ENCODE measurements at regions not wholly inside any gene's neighbourhood (a gene's known extent, or its start where the extent isn't known, plus 50 kb on each side); places are given as distances from the start of the nearest gene placed in this dataset.
A peak's percentile ranks its signal among the peaks of the same experiment; 100 is the strongest.

- Histone ChIP-seq H4K20me1 (ENCODE audit: control insufficient read depth, extremely low read depth, insufficient read depth, low read length) (no peaks in the 10 kb centered on the region), H3K36me3 (ENCODE audit: control insufficient read depth, insufficient read depth, low read length) (no peaks in the 10 kb centered on the region), H3K9me3 (ENCODE audit: control insufficient read depth, insufficient read depth, low read depth, low read length) (no peaks in the 10 kb centered on the region), H3K4me1 (ENCODE audit: control insufficient read depth, extremely low read depth, insufficient read depth, low read length) (no peaks in the 10 kb centered on the region), H3K4me2 (ENCODE audit: extremely low read depth, insufficient read depth, low read length) (no peak overlapping the region), H3K27me3 (ENCODE audit: control insufficient read depth, insufficient read depth, low read length) (no peaks in the 10 kb centered on the region), H3K79me2 (ENCODE audit: control insufficient read depth, insufficient read depth, low read length) (no peaks in the 10 kb centered on the region), H3K4me3 (replicated peaks in 1 of 4; ENCODE audit: control extremely low read depth in 1 of 4, insufficient read depth in 1 of 4, low read depth in 3 of 4, low read length in 4 of 4) (no peak overlapping the region), H3K27ac (ENCODE audit: insufficient read depth, low read length) (no peak overlapping the region), H2AFZ (ENCODE audit: low read length) (no peak overlapping the region), H3K9ac (ENCODE audit: insufficient read depth, low read length) (no peak overlapping the region)
- DNase-seq (ENCODE audit: low read depth in 2 of 2) = no peak
- no peak for TF ChIP-seq CTCF (conservative IDR thresholded peaks at IDR 0.05 in 1 of 2, IDR thresholded peaks at IDR 0.05 in 1 of 2; ENCODE audit: low read depth in 1 of 2, low read length in 2 of 2)
- no peak for TF ChIP-seq EZH2 (IDR thresholded peaks at IDR 0.05; ENCODE audit: low read length, missing control alignments)
Measured at GRCh38 chr10:108913300-108913699, 1010.0 kb downstream of the XPNPEP1 start.

GRCh38 chr10:108911814-108912541, 1011.3 kb downstream of the XPNPEP1 start:
- H3K4me3 ChIP-seq (replicated peaks in 1 of 4; ENCODE audit: control extremely low read depth in 1 of 4, insufficient read depth in 1 of 4, low read depth in 3 of 4, low read length in 4 of 4) = peak overlapping the region; percentile 50 to 57 (median 53)
- no peaks in the 10 kb centered on the region for H3K4me1 ChIP-seq (ENCODE audit: control insufficient read depth, extremely low read depth, insufficient read depth, low read length)
- H3K27ac ChIP-seq (ENCODE audit: insufficient read depth, low read length) = no peak overlapping the region
- H2AFZ ChIP-seq (ENCODE audit: low read length) = peak overlapping the region; percentile 44
- peak; percentile 54 to 75 for DNase-seq (ENCODE audit: low read depth in 2 of 2)
- no peaks in the 10 kb centered on the region for H3K36me3 ChIP-seq (ENCODE audit: control insufficient read depth, insufficient read depth, low read length)
- peak overlapping the region; percentile 99 for H3K4me2 ChIP-seq (ENCODE audit: extremely low read depth, insufficient read depth, low read length)
- H3K9ac ChIP-seq (ENCODE audit: insufficient read depth, low read length) = no peak overlapping the region
- no peaks in the 10 kb centered on the region for H3K79me2 ChIP-seq (ENCODE audit: control insufficient read depth, insufficient read depth, low read length)
- no peaks in the 10 kb centered on the region for H3K9me3 ChIP-seq (ENCODE audit: control insufficient read depth, insufficient read depth, low read depth, low read length)
- H3K27me3 ChIP-seq (ENCODE audit: control insufficient read depth, insufficient read depth, low read length) = no peaks in the 10 kb centered on the region
- no peaks in the 10 kb centered on the region for H4K20me1 ChIP-seq (ENCODE audit: control insufficient read depth, extremely low read depth, insufficient read depth, low read length)
- TF ChIP-seq EZH2 (IDR thresholded peaks at IDR 0.05; ENCODE audit: low read length, missing control alignments) = no peak
- TF ChIP-seq CTCF (conservative IDR thresholded peaks at IDR 0.05 in 1 of 2, IDR thresholded peaks at IDR 0.05 in 1 of 2; ENCODE audit: low read depth in 1 of 2, low read length in 2 of 2) = peak; percentile 49 to 66

DNA sequence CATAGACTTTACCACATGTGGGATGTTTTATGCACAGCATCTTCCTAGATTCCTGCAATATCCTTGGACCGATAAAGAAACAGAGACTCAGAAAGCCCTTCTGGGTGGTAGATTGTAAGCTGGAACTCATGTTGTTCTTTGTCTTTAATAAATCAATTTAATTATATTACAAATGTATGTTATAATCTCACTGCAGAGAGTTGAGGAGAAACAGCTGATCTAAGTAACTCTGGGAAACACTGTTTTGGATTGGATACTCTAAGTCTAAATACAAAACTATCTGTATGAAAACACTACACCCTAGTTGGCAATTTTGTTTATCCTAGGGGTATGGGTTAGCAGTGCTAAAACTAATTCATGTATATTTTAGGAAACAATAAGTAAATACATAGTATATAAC, 1015.2 kb downstream of the XPNPEP1 start:
- Histone ChIP-seq H3K27ac (ENCODE audit: insufficient read depth, low read length) (no peak overlapping the region), H3K36me3 (ENCODE audit: control insufficient read depth, insufficient read depth, low read length) (no peaks in the 10 kb centered on the region), H3K9me3 (ENCODE audit: control insufficient read depth, insufficient read depth, low read depth, low read length) (no peaks in the 10 kb centered on the region), H2AFZ (ENCODE audit: low read length) (no peak overlapping the region), H3K4me1 (ENCODE audit: control insufficient read depth, extremely low read depth, insufficient read depth, low read length) (no peaks in the 10 kb centered on the region), H4K20me1 (ENCODE audit: control insufficient read depth, extremely low read depth, insufficient read depth, low read length) (no peaks in the 10 kb centered on the region), H3K4me2 (ENCODE audit: extremely low read depth, insufficient read depth, low read length) (no peak overlapping the region), H3K9ac (ENCODE audit: insufficient read depth, low read length) (no peak overlapping the region), H3K27me3 (ENCODE audit: control insufficient read depth, insufficient read depth, low read length) (no peaks in the 10 kb centered on the region), H3K4me3 (replicated peaks in 1 of 4; ENCODE audit: control extremely low read depth in 1 of 4, insufficient read depth in 1 of 4, low read depth in 3 of 4, low read length in 4 of 4) (no peak overlapping the region), H3K79me2 (ENCODE audit: control insufficient read depth, insufficient read depth, low read length) (no peaks in the 10 kb centered on the region)
- no peak for DNase-seq (ENCODE audit: low read depth in 2 of 2)
- TF ChIP-seq EZH2 (IDR thresholded peaks at IDR 0.05; ENCODE audit: low read length, missing control alignments) (no peak), CTCF (conservative IDR thresholded peaks at IDR 0.05 in 1 of 2, IDR thresholded peaks at IDR 0.05 in 1 of 2; ENCODE audit: low read depth in 1 of 2, low read length in 2 of 2) (no peak)

Data from fibroblast of lung (primary cell).